ENCODE measurements at regions not wholly inside any gene's neighbourhood (a gene's known extent, or its start where the extent isn't known, plus 50 kb on each side); places are given as distances from the start of the nearest gene placed in this dataset.

- no peak overlapping the region for H3K9ac ChIP-seq (ENCODE audit: low read depth, low read length)
- H3K4me1 ChIP-seq (ENCODE audit: insufficient read depth, low read length) = no peaks in the 10 kb centered on the region
- no peaks in the 10 kb centered on the region for H4K20me1 ChIP-seq (ENCODE audit: insufficient read depth, low read length)
- H3K4me3 ChIP-seq (ENCODE audit: low read depth in 1 of 2, low read length in 2 of 2) = no peak overlapping the region
- no peaks in the 10 kb centered on the region for H3K27me3 ChIP-seq (ENCODE audit: insufficient read depth, low read length, poor library complexity)
- no peak overlapping the region for H3K27ac ChIP-seq (ENCODE audit: low read length)
- H3K36me3 ChIP-seq (ENCODE audit: insufficient read depth, low read length) = no peaks in the 10 kb centered on the region
- no peaks in the 10 kb centered on the region for H3K9me3 ChIP-seq (ENCODE audit: insufficient read depth, low read length, severe bottlenecking)
- ATAC-seq (ENCODE audit: insufficient read depth, low read depth) (no peak), DNase-seq (no peak)
- TF ChIP-seq CTCF (IDR thresholded peaks at IDR 0.05; ENCODE audit: borderline replicate concordance, extremely low read depth, low read length, poor library complexity, severe bottlenecking) (no peak), EZH2 (IDR thresholded peaks at IDR 0.05; ENCODE audit: borderline replicate concordance, low read depth, low read length, severe bottlenecking) (no peak)
- no peak overlapping the region for H3K4me2 ChIP-seq (ENCODE audit: insufficient read depth, low read length)
- H2AFZ ChIP-seq (ENCODE audit: low read depth, low read length) = no peak overlapping the region
- no peaks in the 10 kb centered on the region for H3K79me2 ChIP-seq (ENCODE audit: insufficient read depth, low read length)
These were observed 615.0 kb upstream of the AMOT start for GRCh38 chrX:113455582-113455981.

GRCh38 chrX:113429011-113429410 lies 588.4 kb upstream of the AMOT start:
- DNase-seq (no peak), ATAC-seq (ENCODE audit: insufficient read depth, low read depth) (no peak)
- no peak overlapping the region for H3K4me3 ChIP-seq (ENCODE audit: low read depth in 1 of 2, low read length in 2 of 2)
- no peaks in the 10 kb centered on the region for H3K36me3 ChIP-seq (ENCODE audit: insufficient read depth, low read length)
- H3K27ac ChIP-seq (ENCODE audit: low read length) = no peak overlapping the region
- no peaks in the 10 kb centered on the region for H4K20me1 ChIP-seq (ENCODE audit: insufficient read depth, low read length)
- no peak for TF ChIP-seq CTCF (IDR thresholded peaks at IDR 0.05; ENCODE audit: borderline replicate concordance, extremely low read depth, low read length, poor library complexity, severe bottlenecking)
- TF ChIP-seq EZH2 (IDR thresholded peaks at IDR 0.05; ENCODE audit: borderline replicate concordance, low read depth, low read length, severe bottlenecking) = no peak
- no peak overlapping the region for H3K4me2 ChIP-seq (ENCODE audit: insufficient read depth, low read length)
- H3K27me3 ChIP-seq (ENCODE audit: insufficient read depth, low read length, poor library complexity) = no peaks in the 10 kb centered on the region
- no peaks in the 10 kb centered on the region for H3K4me1 ChIP-seq (ENCODE audit: insufficient read depth, low read length)
- H3K79me2 ChIP-seq (ENCODE audit: insufficient read depth, low read length) = no peaks in the 10 kb centered on the region
- H3K9me3 ChIP-seq (ENCODE audit: insufficient read depth, low read length, severe bottlenecking) = no peaks in the 10 kb centered on the region
- H3K9ac ChIP-seq (ENCODE audit: low read depth, low read length) = no peak overlapping the region
- H2AFZ ChIP-seq (ENCODE audit: low read depth, low read length) = no peak overlapping the region

- no peaks in the 10 kb centered on the region for H3K9me3 ChIP-seq (ENCODE audit: insufficient read depth, low read length, severe bottlenecking)
- no peak overlapping the region for H3K4me3 ChIP-seq (ENCODE audit: low read depth in 1 of 2, low read length in 2 of 2)
- no peaks in the 10 kb centered on the region for H3K36me3 ChIP-seq (ENCODE audit: insufficient read depth, low read length)
- TF ChIP-seq CTCF (IDR thresholded peaks at IDR 0.05; ENCODE audit: borderline replicate concordance, extremely low read depth, low read length, poor library complexity, severe bottlenecking) = no peak
- no peak for TF ChIP-seq EZH2 (IDR thresholded peaks at IDR 0.05; ENCODE audit: borderline replicate concordance, low read depth, low read length, severe bottlenecking)
- no peak overlapping the region for H3K4me2 ChIP-seq (ENCODE audit: insufficient read depth, low read length)
- H3K79me2 ChIP-seq (ENCODE audit: insufficient read depth, low read length) = no peaks in the 10 kb centered on the region
- H3K4me1 ChIP-seq (ENCODE audit: insufficient read depth, low read length) = no peaks in the 10 kb centered on the region
- ATAC-seq (ENCODE audit: insufficient read depth, low read depth) (no peak), DNase-seq (no peak)
- H3K9ac ChIP-seq (ENCODE audit: low read depth, low read length) = no peak overlapping the region
- no peak overlapping the region for H2AFZ ChIP-seq (ENCODE audit: low read depth, low read length)
- no peak overlapping the region for H3K27ac ChIP-seq (ENCODE audit: low read length)
- no peaks in the 10 kb centered on the region for H4K20me1 ChIP-seq (ENCODE audit: insufficient read depth, low read length)
- no peaks in the 10 kb centered on the region for H3K27me3 ChIP-seq (ENCODE audit: insufficient read depth, low read length, poor library complexity)
These were observed 581.7 kb upstream of the AMOT start for GRCh38 chrX:113422323-113422722.

GRCh38 chrX:113421432-113421831 lies 580.8 kb upstream of the AMOT start:
- no peak for TF ChIP-seq CTCF (IDR thresholded peaks at IDR 0.05; ENCODE audit: borderline replicate concordance, extremely low read depth, low read length, poor library complexity, severe bottlenecking)
- TF ChIP-seq EZH2 (IDR thresholded peaks at IDR 0.05; ENCODE audit: borderline replicate concordance, low read depth, low read length, severe bottlenecking) = no peak

More at GRCh38 chrX:113421432-113421831, 580.8 kb upstream of the AMOT start:
- H3K4me3 ChIP-seq (ENCODE audit: low read depth in 1 of 2, low read length in 2 of 2) = no peak overlapping the region
- H3K27ac ChIP-seq (ENCODE audit: low read length) = no peak overlapping the region
- no peak overlapping the region for H3K9ac ChIP-seq (ENCODE audit: low read depth, low read length)
- no peaks in the 10 kb centered on the region for H3K36me3 ChIP-seq (ENCODE audit: insufficient read depth, low read length)
- DNase-seq (no peak), ATAC-seq (ENCODE audit: insufficient read depth, low read depth) (no peak)
- no peaks in the 10 kb centered on the region for H3K79me2 ChIP-seq (ENCODE audit: insufficient read depth, low read length)
- no peak overlapping the region for H2AFZ ChIP-seq (ENCODE audit: low read depth, low read length)
- H3K4me1 ChIP-seq (ENCODE audit: insufficient read depth, low read length) = no peaks in the 10 kb centered on the region
- H4K20me1 ChIP-seq (ENCODE audit: insufficient read depth, low read length) = no peaks in the 10 kb centered on the region
- H3K27me3 ChIP-seq (ENCODE audit: insufficient read depth, low read length, poor library complexity) = no peaks in the 10 kb centered on the region
- H3K9me3 ChIP-seq (ENCODE audit: insufficient read depth, low read length, severe bottlenecking) = no peaks in the 10 kb centered on the region
- H3K4me2 ChIP-seq (ENCODE audit: insufficient read depth, low read length) = no peak overlapping the region

Data from DND-41 (cell line).